A673 (cell line): ENCODE measurements at regions not wholly inside any gene's neighbourhood (a gene's known extent, or its start where the extent isn't known, plus 50 kb on each side); places are given as distances from the start of the nearest gene placed in this dataset.
"Not testable (repeated sequence)": the region's sequence is repeated elsewhere in the genome, so short reads cannot be mapped to it uniquely, and the experiment has no call there.

Experiments used
- BruUV-seq: library from RNA; stranded (reverse); fragments of 400-500 nt; replicated peaks from 2 replicates; lab custom pipeline; 2021; lab: Mats Ljungman, UMichigan
- CTCF ChIA-PET: fragments of 300-600 bp; sonication (Branson Sonifier 250); formaldehyde crosslinking; loops from one replicate; lab custom pipeline; 2022; ENCODE audit warnings: antibody characterized with exemption; lab: Charles Lee
- POLR2A ChIA-PET: fragments of 300-600 bp; sonication (Branson Sonifier 250); formaldehyde crosslinking; loops from one replicate; lab custom pipeline; 2022; ENCODE audit warnings: antibody characterized with exemption; ENCODE audit not compliant: low non-redundant PET; lab: Charles Lee
- DNase-seq: peaks from one replicate; pipeline ENCODE4 v3.0.0-alpha.2; 2015; ENCODE audit warnings: low spot score
- H3K27ac ChIP-seq: fragments of 200-600 bp; sonication (generic); 2 replicates; pipeline ENCODE4 v1.5.1; 2016; ENCODE audit warnings: mixed run types, low read depth, mild to moderate bottlenecking, mixed read lengths, antibody characterized with exemption, low read length; ENCODE audit not compliant: poor library complexity, severe bottlenecking
- H3K27me3 ChIP-seq: fragments of 200-600 bp; sonication (generic); replicated peaks from 2 replicates; pipeline ENCODE4 v1.6.1; 2017; ENCODE audit warnings: mixed run types, low read depth, mild to moderate bottlenecking, mixed read lengths, antibody characterized with exemption, low read length; ENCODE audit not compliant: insufficient read depth, poor library complexity
- H3K36me3 ChIP-seq: fragments of 200-600 bp; sonication (generic); 2 replicates; pipeline ENCODE4 v1.6.1; 2016; ENCODE audit warnings: mixed run types, mild to moderate bottlenecking, mixed read lengths, antibody characterized with exemption, low read length; ENCODE audit not compliant: insufficient read depth, poor library complexity, severe bottlenecking
- H3K4me1 ChIP-seq: fragments of 200-600 bp; sonication (generic); 2 replicates; pipeline ENCODE4 v1.6.1; 2017; ENCODE audit warnings: mixed run types, mild to moderate bottlenecking, mixed read lengths, antibody characterized with exemption, low read length; ENCODE audit not compliant: insufficient read depth, poor library complexity, severe bottlenecking
- H3K4me3 ChIP-seq: fragments of 200-600 bp; sonication (generic); 2 replicates; pipeline ENCODE4 v1.5.1; 2016; ENCODE audit warnings: low read depth, mixed run types, mild to moderate bottlenecking, mixed read lengths, low read length; ENCODE audit not compliant: poor library complexity, severe bottlenecking
- H3K9me3 ChIP-seq: fragments of 200-600 bp; sonication (generic); 2 replicates; pipeline ENCODE4 v1.6.1; 2016; ENCODE audit warnings: mixed run types, low read depth, mild to moderate bottlenecking, mixed read lengths, antibody characterized with exemption, low read length; ENCODE audit not compliant: poor library complexity, severe bottlenecking
- CTCF ChIP-seq: fragments of 300-800, 200-600 bp; sonication (generic); conservative IDR thresholded peaks from 2 replicates; pipeline ENCODE4 v1.5.1; 2017; ENCODE audit warnings: low read depth, mild to moderate bottlenecking, antibody characterized with exemption, low read length, moderate library complexity, mixed read lengths
- EZH2 ChIP-seq: fragments of 200-600 bp; sonication (generic); IDR thresholded peaks from 2 replicates; pipeline ENCODE4 v1.6.1; 2017; ENCODE audit warnings: borderline replicate concordance, low read depth, mild to moderate bottlenecking, mixed read lengths, antibody characterized with exemption, low read length; ENCODE audit not compliant: poor library complexity, severe bottlenecking
- intact Hi-C: fragments of 100-400 bp; cut with micrococcal nuclease; formaldehyde crosslinking; loops from one replicate; pipeline ENCODE4 v1.10.0; 2022; ENCODE audit not compliant: unreplicated experiment

GRCh38 chr11:87518266-87518665 is 480.5 kb downstream of the TMEM135 start:
- no peak for DNase-seq
- intact Hi-C loops = no loop called here
- no TSS peak for BruUV-seq

GRCh38 chr11:87517351-87517750 is 479.6 kb downstream of the TMEM135 start:
- Histone ChIP-seq H3K4me1 (no peaks in the 10 kb centered on the region), H3K4me3 (no peak overlapping the region), H3K27me3 (peaks cover 40% of the 10 kb centered on the region), H3K27ac (no peak overlapping the region), H3K9me3 (no peaks in the 10 kb centered on the region), H3K36me3 (no peaks in the 10 kb centered on the region)
- no peak for DNase-seq
- intact Hi-C loops = no loop called here
- ChIA-PET CTCF (no interaction called here), POLR2A (no interaction called here)
- no peak for TF ChIP-seq CTCF
- no peak for TF ChIP-seq EZH2
- no TSS peak for BruUV-seq

More at GRCh38 chr11:87518266-87518665, 480.5 kb downstream of the TMEM135 start:
- POLR2A ChIA-PET = no interaction called here
- Histone ChIP-seq H3K9me3 (no peaks in the 10 kb centered on the region), H3K4me1 (no peaks in the 10 kb centered on the region), H3K36me3 (no peaks in the 10 kb centered on the region), H3K4me3 (no peak overlapping the region), H3K27ac (no peak overlapping the region), H3K27me3 (peaks cover 32% of the 10 kb centered on the region)
- CTCF ChIA-PET = no interaction called here
- TF ChIP-seq EZH2 = no peak
- no peak for TF ChIP-seq CTCF

DNA sequence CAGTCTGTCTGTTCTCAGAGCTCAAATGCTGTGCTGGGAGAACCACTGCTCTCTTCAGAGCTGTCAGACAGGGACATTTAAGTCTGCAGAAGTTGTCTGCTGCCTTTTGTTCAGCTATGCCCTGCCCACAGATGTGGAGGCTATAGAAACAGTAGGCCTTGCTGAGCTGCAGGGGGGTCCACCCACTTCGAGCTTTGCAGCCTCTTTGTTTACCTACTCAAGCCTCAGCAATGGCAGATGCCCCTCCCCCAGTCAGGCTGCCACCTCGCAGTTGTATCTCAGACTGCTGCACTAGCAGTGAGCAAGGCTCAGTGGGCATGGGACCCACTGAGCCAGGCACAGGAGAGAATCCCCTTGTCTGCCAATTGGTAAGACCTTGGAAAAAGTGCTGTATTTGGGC is 470.0 kb downstream of the TMEM135 start:
- BruUV-seq, intact Hi-C loops, H3K4me3 ChIP-seq: not testable (repeated sequence)

DNA sequence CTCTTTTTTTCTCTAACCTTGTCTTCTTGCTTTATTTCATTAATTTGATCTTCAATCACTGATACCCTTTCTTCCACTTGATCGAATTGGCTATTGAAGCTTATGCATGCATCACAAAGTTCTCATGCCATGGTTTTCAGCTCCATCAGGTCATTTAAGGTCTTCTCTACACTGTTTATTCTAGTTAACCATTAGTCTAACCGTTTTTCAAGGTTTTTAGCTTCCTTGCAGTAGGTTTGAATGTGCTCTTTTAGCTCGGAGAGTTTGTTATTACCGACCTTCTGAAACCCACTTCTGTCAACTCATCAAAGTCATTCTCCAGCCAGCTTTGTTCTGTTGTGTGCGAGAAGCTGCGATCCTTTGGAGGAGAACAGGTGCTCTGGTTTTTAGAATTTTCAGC is 469.2 kb downstream of the TMEM135 start:
- H3K27ac ChIP-seq, H3K9me3 ChIP-seq, POLR2A ChIA-PET, DNase-seq, CTCF ChIA-PET, H3K36me3 ChIP-seq, H3K4me3 ChIP-seq, H3K4me1 ChIP-seq, BruUV-seq, intact Hi-C loops: not testable (repeated sequence)
- H3K27me3 ChIP-seq = peaks cover 22% of the 10 kb centered on the region

More for the DNA sequence above, 470.0 kb downstream of the TMEM135 start:
- CTCF ChIA-PET = interaction anchor here (0.6 kb wide), 1 partner anchor 756 kb away, joined by 3 read pairs; no protein-coding TSS in a partner anchor
- H3K9me3 ChIP-seq, POLR2A ChIA-PET, H3K4me1 ChIP-seq, H3K36me3 ChIP-seq, DNase-seq, H3K27ac ChIP-seq: not testable (repeated sequence)
- H3K27me3 ChIP-seq = peaks cover 30% of the 10 kb centered on the region
